Keratinocyte (primary cell): ENCODE measurements at regions not wholly inside any gene's neighbourhood (a gene's known extent, or its start where the extent isn't known, plus 50 kb on each side); places are given as distances from the start of the nearest gene placed in this dataset.

ENCODE experiments used
- EZH2 ChIP-seq: IDR thresholded peaks from one replicate; pipeline ENCODE4 v1.6.1; 2012; ENCODE audit warnings: inconsistent platforms, mild to moderate bottlenecking, low read length, moderate library complexity
- TF ChIP-seq, protein P1 (sequence below), 3 experiments: IDR thresholded peaks in 1 of 3; conservative IDR thresholded peaks in 1 of 3; optimal IDR thresholded peaks in 1 of 3; 2 replicates in 2 of 3; 3 replicates in 1 of 3; pipeline versions ENCODE3 to v1.5.1; 2011; ENCODE audit warnings: low read length in 3 of 3, mild to moderate bottlenecking in 3 of 3, moderate library complexity in 2 of 3, control low read depth in 1 of 3, inconsistent platforms in 1 of 3; ENCODE audit not compliant: insufficient read depth in 2 of 3; ENCODE audit errors: extremely low read depth in 1 of 3

DNA sequence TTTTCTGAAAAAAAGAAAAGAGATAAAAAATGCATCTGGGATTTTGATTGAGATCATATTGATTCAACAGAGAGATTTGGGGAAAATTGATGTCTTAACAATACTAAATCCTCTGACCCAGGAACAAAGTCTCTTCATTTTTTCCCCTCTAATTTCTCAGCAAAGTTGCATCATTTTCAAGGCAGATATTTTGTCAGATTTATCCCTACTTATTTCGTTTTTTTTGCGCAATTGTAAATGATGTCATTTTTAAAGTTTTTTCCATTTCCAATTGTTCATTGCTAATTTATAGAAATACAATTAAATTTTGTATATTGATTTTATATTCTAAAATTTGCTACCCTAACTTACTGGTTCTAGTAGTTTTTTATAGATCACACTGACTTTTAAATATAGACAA lies 97.7 kb upstream of the TMEM170B start:
- TF ChIP-seq, protein P1, sequence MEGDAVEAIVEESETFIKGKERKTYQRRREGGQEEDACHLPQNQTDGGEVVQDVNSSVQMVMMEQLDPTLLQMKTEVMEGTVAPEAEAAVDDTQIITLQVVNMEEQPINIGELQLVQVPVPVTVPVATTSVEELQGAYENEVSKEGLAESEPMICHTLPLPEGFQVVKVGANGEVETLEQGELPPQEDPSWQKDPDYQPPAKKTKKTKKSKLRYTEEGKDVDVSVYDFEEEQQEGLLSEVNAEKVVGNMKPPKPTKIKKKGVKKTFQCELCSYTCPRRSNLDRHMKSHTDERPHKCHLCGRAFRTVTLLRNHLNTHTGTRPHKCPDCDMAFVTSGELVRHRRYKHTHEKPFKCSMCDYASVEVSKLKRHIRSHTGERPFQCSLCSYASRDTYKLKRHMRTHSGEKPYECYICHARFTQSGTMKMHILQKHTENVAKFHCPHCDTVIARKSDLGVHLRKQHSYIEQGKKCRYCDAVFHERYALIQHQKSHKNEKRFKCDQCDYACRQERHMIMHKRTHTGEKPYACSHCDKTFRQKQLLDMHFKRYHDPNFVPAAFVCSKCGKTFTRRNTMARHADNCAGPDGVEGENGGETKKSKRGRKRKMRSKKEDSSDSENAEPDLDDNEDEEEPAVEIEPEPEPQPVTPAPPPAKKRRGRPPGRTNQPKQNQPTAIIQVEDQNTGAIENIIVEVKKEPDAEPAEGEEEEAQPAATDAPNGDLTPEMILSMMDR (optimal IDR thresholded peaks at IDR 0.05 in 1 of 3, IDR thresholded peaks at IDR 0.05 in 1 of 3, conservative IDR thresholded peaks at IDR 0.05 in 1 of 3; ENCODE audit: extremely low read depth in 1 of 3, insufficient read depth in 2 of 3, low read length in 3 of 3): no peak
- TF ChIP-seq EZH2: no peak
